ENCODE measurements at regions not wholly inside any gene's neighbourhood (a gene's known extent, or its start where the extent isn't known, plus 50 kb on each side); places are given as distances from the start of the nearest gene placed in this dataset.

GRCh38 chr7:114008696-114009095, 89.9 kb upstream of the PPP1R3A start:
- Histone ChIP-seq H3K27me3 (ENCODE audit: control insufficient read depth, insufficient read depth, low read length) (no peaks in the 10 kb centered on the region), H3K36me3 (ENCODE audit: control insufficient read depth, insufficient read depth, low read length) (no peaks in the 10 kb centered on the region), H3K4me3 (ENCODE audit: low read depth, low read length) (no peak overlapping the region)
- no peak for TF ChIP-seq CTCF (IDR thresholded peaks at IDR 0.05; ENCODE audit: insufficient read depth, low read length, poor library complexity, severe bottlenecking)
- DNase-seq (ENCODE audit: low read depth), result no peak

DNA sequence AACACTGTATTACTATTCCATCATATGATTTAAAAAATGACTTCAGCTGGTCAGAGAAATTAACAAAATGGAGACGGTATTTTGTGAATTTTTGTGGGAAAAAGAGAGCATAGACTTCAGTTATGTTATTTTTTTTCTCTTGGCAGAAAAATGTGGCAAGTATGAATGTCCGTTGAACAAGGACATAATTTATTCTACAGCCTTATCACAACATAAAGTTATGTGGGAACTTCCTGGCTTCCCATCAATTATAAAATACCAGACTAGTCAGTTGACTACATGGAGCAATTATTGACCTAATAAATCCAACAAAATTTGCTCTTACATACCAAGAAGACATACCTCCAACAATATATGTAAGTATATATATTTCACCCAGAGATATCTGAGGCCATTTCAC, 88.6 kb upstream of the PPP1R3A start:
- H3K4me3 ChIP-seq (ENCODE audit: low read depth, low read length), result no peak overlapping the region
- no peaks in the 10 kb centered on the region for H3K27me3 ChIP-seq (ENCODE audit: control insufficient read depth, insufficient read depth, low read length)
- no peaks in the 10 kb centered on the region for H3K36me3 ChIP-seq (ENCODE audit: control insufficient read depth, insufficient read depth, low read length)
- no peak for TF ChIP-seq CTCF (IDR thresholded peaks at IDR 0.05; ENCODE audit: insufficient read depth, low read length, poor library complexity, severe bottlenecking)
- no peak for DNase-seq (ENCODE audit: low read depth)

- no peaks in the 10 kb centered on the region for H3K27me3 ChIP-seq (ENCODE audit: control insufficient read depth, insufficient read depth, low read length)
- no peak for TF ChIP-seq CTCF (IDR thresholded peaks at IDR 0.05; ENCODE audit: insufficient read depth, low read length, poor library complexity, severe bottlenecking)
- no peak for DNase-seq (ENCODE audit: low read depth)
- H3K36me3 ChIP-seq (ENCODE audit: control insufficient read depth, insufficient read depth, low read length), result no peaks in the 10 kb centered on the region
- no peak overlapping the region for H3K4me3 ChIP-seq (ENCODE audit: low read depth, low read length)
These were observed 80.1 kb upstream of the PPP1R3A start for GRCh38 chr7:113998934-113999333.

DNA sequence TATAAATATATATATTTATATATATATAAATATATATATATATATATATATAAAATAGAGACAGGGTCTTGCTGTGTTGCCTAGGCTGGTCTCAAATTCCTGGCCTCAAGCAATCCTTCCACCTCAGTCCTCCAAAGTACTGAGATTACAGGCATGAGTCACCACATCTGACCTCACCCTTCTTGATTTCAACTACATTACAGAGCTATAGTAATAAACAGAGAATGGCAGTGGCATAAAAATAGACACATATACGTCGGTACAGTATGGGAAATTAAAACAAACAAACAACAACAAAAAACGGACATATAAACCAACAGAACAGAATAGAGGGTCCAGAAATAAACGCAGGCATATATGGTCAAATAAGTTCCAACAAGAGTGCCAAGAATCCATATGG, 77.6 kb upstream of the PPP1R3A start:
- Histone ChIP-seq H3K27me3 (ENCODE audit: control insufficient read depth, insufficient read depth, low read length) (no peaks in the 10 kb centered on the region), H3K4me3 (ENCODE audit: low read depth, low read length) (no peak overlapping the region), H3K36me3 (ENCODE audit: control insufficient read depth, insufficient read depth, low read length) (no peaks in the 10 kb centered on the region)
- no peak for TF ChIP-seq CTCF (IDR thresholded peaks at IDR 0.05; ENCODE audit: insufficient read depth, low read length, poor library complexity, severe bottlenecking)
- no peak for DNase-seq (ENCODE audit: low read depth)

DNA sequence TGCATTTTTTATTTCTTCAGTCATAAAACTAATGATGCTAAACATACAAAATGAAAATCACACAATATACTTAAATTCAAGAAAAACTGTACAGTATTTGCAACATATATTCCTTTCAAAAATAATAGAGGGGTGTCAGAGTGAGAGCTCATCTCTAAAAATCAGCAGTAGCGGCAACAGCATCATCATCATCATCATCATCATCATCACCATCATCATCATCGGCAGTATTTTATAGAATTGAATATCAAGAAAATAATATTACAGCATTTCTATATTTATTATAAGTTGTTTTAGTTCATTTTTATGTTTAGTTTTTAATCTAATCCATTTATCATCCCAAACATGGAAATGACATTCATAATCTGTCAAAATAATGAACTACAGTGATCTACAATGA, 67.4 kb upstream of the PPP1R3A start:
- DNase-seq (ENCODE audit: low read depth), result no peak
- H3K36me3 ChIP-seq (ENCODE audit: control insufficient read depth, insufficient read depth, low read length), result no peaks in the 10 kb centered on the region
- no peak for TF ChIP-seq CTCF (IDR thresholded peaks at IDR 0.05; ENCODE audit: insufficient read depth, low read length, poor library complexity, severe bottlenecking)
- no peak overlapping the region for H3K4me3 ChIP-seq (ENCODE audit: low read depth, low read length)
- no peaks in the 10 kb centered on the region for H3K27me3 ChIP-seq (ENCODE audit: control insufficient read depth, insufficient read depth, low read length)

DNA sequence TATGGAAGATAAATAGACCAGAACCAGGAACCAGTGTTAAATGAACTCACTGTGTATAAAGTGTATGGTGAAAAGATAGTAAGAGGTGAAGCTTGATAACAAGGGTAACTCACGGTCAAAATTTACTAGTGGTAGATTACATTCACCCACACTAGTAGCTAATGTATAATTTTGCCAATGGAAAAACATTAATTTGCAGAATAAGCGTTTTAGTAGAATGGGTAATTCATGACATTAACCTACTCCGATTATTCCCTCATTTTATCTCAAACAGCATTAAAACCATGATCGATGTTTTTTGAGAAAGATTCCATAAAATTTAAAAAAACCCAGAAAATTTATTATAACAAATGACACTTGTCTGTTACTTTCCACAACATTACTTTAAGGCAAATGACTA, 57.7 kb upstream of the PPP1R3A start:
- DNase-seq (ENCODE audit: low read depth), result no peak
- H3K36me3 ChIP-seq (ENCODE audit: control insufficient read depth, insufficient read depth, low read length), result no peaks in the 10 kb centered on the region
- no peak overlapping the region for H3K4me3 ChIP-seq (ENCODE audit: low read depth, low read length)
- no peaks in the 10 kb centered on the region for H3K27me3 ChIP-seq (ENCODE audit: control insufficient read depth, insufficient read depth, low read length)
- TF ChIP-seq CTCF (IDR thresholded peaks at IDR 0.05; ENCODE audit: insufficient read depth, low read length, poor library complexity, severe bottlenecking), result no peak
